GM12873 (cell line): ENCODE measurements at regions not wholly inside any gene's neighbourhood (a gene's known extent, or its start where the extent isn't known, plus 50 kb on each side); places are given as distances from the start of the nearest gene placed in this dataset.

ENCODE experiments used
- TF ChIP-seq, protein P1 (sequence below): IDR thresholded peaks from 2 replicates; pipeline ENCODE4 v1.5.1; 2012; ENCODE audit warnings: low read depth, mild to moderate bottlenecking, moderate library complexity, low read length, control low read depth; ENCODE audit not compliant: insufficient read depth; ENCODE audit errors: missing control alignments

GRCh38 chr16:86257546-86257945, 252.8 kb upstream of the FOXF1 start:
- TF ChIP-seq, protein P1, sequence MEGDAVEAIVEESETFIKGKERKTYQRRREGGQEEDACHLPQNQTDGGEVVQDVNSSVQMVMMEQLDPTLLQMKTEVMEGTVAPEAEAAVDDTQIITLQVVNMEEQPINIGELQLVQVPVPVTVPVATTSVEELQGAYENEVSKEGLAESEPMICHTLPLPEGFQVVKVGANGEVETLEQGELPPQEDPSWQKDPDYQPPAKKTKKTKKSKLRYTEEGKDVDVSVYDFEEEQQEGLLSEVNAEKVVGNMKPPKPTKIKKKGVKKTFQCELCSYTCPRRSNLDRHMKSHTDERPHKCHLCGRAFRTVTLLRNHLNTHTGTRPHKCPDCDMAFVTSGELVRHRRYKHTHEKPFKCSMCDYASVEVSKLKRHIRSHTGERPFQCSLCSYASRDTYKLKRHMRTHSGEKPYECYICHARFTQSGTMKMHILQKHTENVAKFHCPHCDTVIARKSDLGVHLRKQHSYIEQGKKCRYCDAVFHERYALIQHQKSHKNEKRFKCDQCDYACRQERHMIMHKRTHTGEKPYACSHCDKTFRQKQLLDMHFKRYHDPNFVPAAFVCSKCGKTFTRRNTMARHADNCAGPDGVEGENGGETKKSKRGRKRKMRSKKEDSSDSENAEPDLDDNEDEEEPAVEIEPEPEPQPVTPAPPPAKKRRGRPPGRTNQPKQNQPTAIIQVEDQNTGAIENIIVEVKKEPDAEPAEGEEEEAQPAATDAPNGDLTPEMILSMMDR: no peak

DNA sequence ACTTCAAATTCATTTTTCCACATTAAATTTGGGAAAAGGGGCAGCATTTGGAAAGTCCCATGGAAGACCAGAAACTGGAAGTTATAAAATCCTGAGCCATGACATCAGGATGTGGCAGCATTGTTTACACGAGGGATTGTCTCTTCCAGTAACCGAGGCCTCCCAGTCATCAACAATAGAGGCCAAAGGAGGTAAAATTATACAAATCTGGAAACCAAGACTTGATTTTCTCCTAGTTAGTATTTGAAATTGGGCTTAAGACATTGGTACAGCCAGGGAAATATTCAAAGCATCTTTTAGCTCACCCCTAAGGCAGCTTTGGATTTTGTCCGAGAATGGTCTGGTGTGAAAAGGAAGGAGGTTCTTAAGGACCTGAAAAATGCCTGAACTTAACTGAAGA, 251.6 kb upstream of the FOXF1 start:
- TF ChIP-seq, protein P1: no peak

- TF ChIP-seq, protein P1: no peak
Observed at GRCh38 chr16:86259499-86259898, 250.8 kb upstream of the FOXF1 start.

- TF ChIP-seq, protein P1: no peak
Observed at GRCh38 chr16:86261379-86261778, 248.9 kb upstream of the FOXF1 start.

- TF ChIP-seq, protein P1: no peak
Observed at GRCh38 chr16:86270696-86271095, 239.6 kb upstream of the FOXF1 start.

GRCh38 chr16:86272744-86273143, 237.6 kb upstream of the FOXF1 start:
- TF ChIP-seq, protein P1: no peak

DNA sequence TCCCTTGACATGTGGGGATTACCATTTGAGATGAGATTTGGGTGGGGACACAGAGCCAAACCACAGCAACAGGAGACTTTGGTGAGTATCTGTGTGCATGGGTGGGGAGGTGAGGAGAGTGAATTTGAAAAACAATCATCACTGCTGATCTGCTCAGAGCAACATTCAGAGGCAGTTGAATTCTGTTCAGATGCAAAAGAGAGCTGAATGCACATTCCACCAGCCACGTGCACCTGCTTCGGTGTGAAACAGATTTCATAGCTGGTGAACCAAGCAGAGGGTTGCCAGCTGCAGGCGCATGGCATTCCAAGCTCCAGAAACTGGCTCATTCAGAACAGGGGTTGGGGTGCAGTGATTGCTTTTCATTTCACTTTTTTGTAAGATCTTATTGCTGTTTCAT, 233.1 kb upstream of the FOXF1 start:
- TF ChIP-seq, protein P1: no peak
